ENCODE measurements at regions not wholly inside any gene's neighbourhood (a gene's known extent, or its start where the extent isn't known, plus 50 kb on each side); places are given as distances from the start of the nearest gene placed in this dataset.

DNA sequence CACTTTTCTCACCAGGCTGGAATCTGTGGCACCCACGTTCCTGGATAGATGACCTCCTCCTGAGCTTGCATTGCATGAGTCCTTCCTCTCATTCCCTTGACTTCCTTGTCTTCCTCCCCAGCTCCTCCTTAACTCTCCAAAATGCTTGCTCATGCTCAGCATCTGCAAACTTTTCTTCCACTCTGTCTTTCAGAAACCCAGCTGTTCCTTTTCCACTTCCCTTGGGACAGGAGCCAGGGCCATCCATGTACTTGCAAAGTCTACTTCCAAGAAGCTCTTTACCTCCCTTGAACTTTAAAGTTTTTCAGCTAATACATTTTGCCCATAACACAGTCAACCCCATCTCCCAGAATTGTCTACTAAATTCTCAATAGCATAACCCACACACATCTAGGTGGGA, 861.7 kb downstream of the QKI start:
- no peak overlapping the region for H3K4me3 ChIP-seq (ENCODE audit: low read length)
- no peaks in the 10 kb centered on the region for H3K9me3 ChIP-seq (ENCODE audit: control insufficient read depth, low read length)
- H3K27ac ChIP-seq (ENCODE audit: low read length): no peak overlapping the region
- DNase-seq (no peak), ATAC-seq (no peak)
- H3K4me1 ChIP-seq (ENCODE audit: control insufficient read depth, insufficient read depth, low read length): peaks cover 2% of the 10 kb centered on the region
- intact Hi-C loops (cut with DNase I): no loop called here
- no peaks in the 10 kb centered on the region for H3K27me3 ChIP-seq (ENCODE audit: control insufficient read depth, insufficient read depth)
- WGBS: 56% methylated on average over 1 of the region's 1 CpG

DNA sequence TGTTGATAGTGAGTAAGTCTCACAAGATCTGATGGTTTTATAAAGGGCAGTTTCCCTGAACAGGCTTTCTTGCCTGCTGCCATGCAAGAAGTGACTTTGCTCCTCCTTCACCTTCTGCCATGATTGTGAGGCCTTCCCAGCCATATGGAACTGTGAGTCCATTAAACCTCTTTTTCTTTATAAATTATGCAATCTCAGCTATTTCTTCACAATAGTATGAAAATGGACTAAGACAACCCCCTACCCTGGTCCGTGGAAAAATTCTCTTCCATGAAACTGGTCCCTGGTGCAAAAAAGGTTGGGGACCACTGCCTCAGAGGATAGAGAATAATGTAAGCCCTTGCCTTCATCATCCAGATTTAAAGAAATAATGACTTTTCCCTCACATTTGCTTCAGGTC, 861.3 kb downstream of the QKI start:
- Histone ChIP-seq H3K4me3 (ENCODE audit: low read length) (no peak overlapping the region), H3K9me3 (ENCODE audit: control insufficient read depth, low read length) (no peaks in the 10 kb centered on the region), H3K4me1 (ENCODE audit: control insufficient read depth, insufficient read depth, low read length) (peaks cover 2% of the 10 kb centered on the region), H3K27ac (ENCODE audit: low read length) (no peak overlapping the region), H3K27me3 (ENCODE audit: control insufficient read depth, insufficient read depth) (no peaks in the 10 kb centered on the region)
- WGBS: 80% methylated on average over 1 of the region's 1 CpG
- DNase-seq: no peak
- ATAC-seq: no peak
- intact Hi-C loops (cut with DNase I): no loop called here

DNA sequence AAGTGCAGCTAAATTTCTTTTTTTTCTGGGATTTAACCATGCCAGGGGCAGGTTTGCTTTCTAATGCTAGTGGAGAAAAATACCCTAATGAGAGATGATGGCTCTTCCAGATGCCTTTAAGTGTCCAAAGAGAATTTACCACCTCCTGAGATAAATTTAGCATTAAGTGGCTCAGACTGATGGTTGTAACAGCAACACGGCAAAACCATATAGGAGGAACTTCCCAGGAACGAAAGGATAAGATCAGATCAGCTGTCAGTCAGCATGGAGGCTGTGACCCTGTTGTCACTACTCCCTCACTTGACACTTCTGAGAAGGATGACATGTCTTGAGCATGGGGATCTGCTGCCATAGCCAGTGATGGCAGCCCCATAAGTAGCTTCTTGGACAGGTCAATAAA, 860.0 kb downstream of the QKI start:
- intact Hi-C loops (cut with DNase I): no loop called here
- Histone ChIP-seq H3K4me1 (ENCODE audit: control insufficient read depth, insufficient read depth, low read length) (peaks cover 2% of the 10 kb centered on the region), H3K27me3 (ENCODE audit: control insufficient read depth, insufficient read depth) (no peaks in the 10 kb centered on the region), H3K4me3 (ENCODE audit: low read length) (no peak overlapping the region), H3K27ac (ENCODE audit: low read length) (no peak overlapping the region), H3K9me3 (ENCODE audit: control insufficient read depth, low read length) (no peaks in the 10 kb centered on the region)
- DNase-seq (no peak), ATAC-seq (no peak)
- WGBS: 35% methylated on average over 2 of the region's 2 CpGs

GRCh38 chr6:164273491-164273890, 859.0 kb downstream of the QKI start:
- 80% methylated on average over 3 of the region's 3 CpGs for WGBS
- no peaks in the 10 kb centered on the region for H3K27me3 ChIP-seq (ENCODE audit: control insufficient read depth, insufficient read depth)
- H3K27ac ChIP-seq (ENCODE audit: low read length): no peak overlapping the region

DNA sequence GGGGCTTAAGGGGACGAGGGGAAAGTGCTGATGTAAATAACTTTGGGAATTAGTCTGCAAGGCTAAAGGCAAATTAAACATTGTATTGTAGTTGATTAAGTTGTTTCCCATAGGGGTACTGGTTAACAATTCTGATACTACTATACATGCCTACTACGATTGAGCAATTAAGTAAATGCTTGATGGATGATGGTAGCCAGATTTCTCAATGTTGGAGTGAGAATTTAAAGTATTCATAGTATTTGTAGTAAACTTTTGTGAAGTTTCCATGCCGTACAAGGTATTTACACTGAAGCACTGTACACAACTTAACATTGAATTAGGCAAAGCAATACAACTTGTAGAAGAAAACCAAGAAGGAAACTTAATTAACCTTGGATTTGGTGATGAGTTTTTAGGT, 852.3 kb downstream of the QKI start:
- Histone ChIP-seq H3K4me3 (ENCODE audit: low read length) (no peak overlapping the region), H3K27ac (ENCODE audit: low read length) (no peak overlapping the region), H3K27me3 (ENCODE audit: control insufficient read depth, insufficient read depth) (no peaks in the 10 kb centered on the region), H3K9me3 (ENCODE audit: control insufficient read depth, low read length) (no peaks in the 10 kb centered on the region), H3K4me1 (ENCODE audit: control insufficient read depth, insufficient read depth, low read length) (no peaks in the 10 kb centered on the region)
- WGBS: 84% methylated on average over 3 of the region's 3 CpGs
- intact Hi-C loops (cut with DNase I): no loop called here
- DNase-seq (no peak), ATAC-seq (no peak)

More at GRCh38 chr6:164273491-164273890, 859.0 kb downstream of the QKI start:
- intact Hi-C loops (cut with DNase I): no loop called here
- no peak for ATAC-seq
- Histone ChIP-seq H3K9me3 (ENCODE audit: control insufficient read depth, low read length) (no peaks in the 10 kb centered on the region), H3K4me1 (ENCODE audit: control insufficient read depth, insufficient read depth, low read length) (peaks cover 2% of the 10 kb centered on the region), H3K4me3 (ENCODE audit: low read length) (no peak overlapping the region)
- DNase-seq: no peak

DNA sequence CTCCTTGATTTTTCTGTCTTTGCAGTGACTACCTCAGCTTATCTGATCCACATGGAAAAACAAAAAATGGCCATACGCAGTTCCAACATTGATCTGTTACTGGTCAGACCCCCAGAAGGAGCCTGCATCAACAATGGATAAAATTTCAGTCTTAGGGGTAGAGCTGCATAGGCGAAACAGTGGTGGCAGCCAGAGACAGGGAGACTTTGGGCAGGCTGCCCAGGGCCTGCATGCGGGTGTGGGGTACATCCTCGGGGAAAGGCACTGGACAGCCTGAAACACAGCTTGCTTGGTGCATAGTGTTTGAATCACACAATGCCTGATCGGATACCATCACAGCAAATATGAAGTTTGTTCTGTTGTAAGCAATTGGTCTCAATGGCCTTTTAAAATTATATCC, 847.8 kb downstream of the QKI start:
- DNase-seq: no peak
- H3K27me3 ChIP-seq (ENCODE audit: control insufficient read depth, insufficient read depth): no peaks in the 10 kb centered on the region
- intact Hi-C loops (cut with DNase I): no loop called here
- ATAC-seq: no peak
- H3K4me3 ChIP-seq (ENCODE audit: low read length): no peak overlapping the region
- WGBS: 65% methylated on average over 5 of the region's 5 CpGs
- no peaks in the 10 kb centered on the region for H3K9me3 ChIP-seq (ENCODE audit: control insufficient read depth, low read length)
- no peaks in the 10 kb centered on the region for H3K4me1 ChIP-seq (ENCODE audit: control insufficient read depth, insufficient read depth, low read length)
- H3K27ac ChIP-seq (ENCODE audit: low read length): no peak overlapping the region

DNA sequence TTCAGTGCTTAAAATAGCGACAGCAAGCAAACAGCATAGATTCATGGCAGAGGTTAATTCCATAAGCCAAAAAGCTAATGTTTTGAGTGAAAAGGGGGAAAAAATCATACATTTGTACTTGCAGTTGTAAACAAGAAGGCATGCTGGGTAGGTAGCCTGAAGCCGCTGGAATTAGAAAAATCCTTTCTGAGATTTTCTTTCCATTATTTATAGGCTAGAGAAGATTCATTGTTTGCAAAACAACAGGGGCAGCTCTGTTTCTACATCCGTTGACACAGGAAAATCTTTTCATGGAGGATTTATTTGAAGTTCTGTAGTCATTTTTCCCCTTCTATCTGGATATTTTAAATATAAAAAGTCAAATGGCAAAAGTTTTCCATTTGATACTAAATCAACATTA, 843.9 kb downstream of the QKI start:
- H3K4me3 ChIP-seq (ENCODE audit: low read length): no peak overlapping the region
- DNase-seq (no peak), ATAC-seq (no peak)
- H3K27me3 ChIP-seq (ENCODE audit: control insufficient read depth, insufficient read depth): no peaks in the 10 kb centered on the region
- 77% methylated on average over 3 of the region's 3 CpGs for WGBS
- H3K4me1 ChIP-seq (ENCODE audit: control insufficient read depth, insufficient read depth, low read length): no peaks in the 10 kb centered on the region
- H3K9me3 ChIP-seq (ENCODE audit: control insufficient read depth, low read length): no peaks in the 10 kb centered on the region
- no peak overlapping the region for H3K27ac ChIP-seq (ENCODE audit: low read length)
- intact Hi-C loops (cut with DNase I): no loop called here

- H3K9me3 ChIP-seq (ENCODE audit: control insufficient read depth, low read length): no peaks in the 10 kb centered on the region
- no peaks in the 10 kb centered on the region for H3K27me3 ChIP-seq (ENCODE audit: control insufficient read depth, insufficient read depth)
- H3K4me3 ChIP-seq (ENCODE audit: low read length): no peak overlapping the region
- no peaks in the 10 kb centered on the region for H3K4me1 ChIP-seq (ENCODE audit: control insufficient read depth, insufficient read depth, low read length)
- intact Hi-C loops (cut with DNase I): no loop called here
- WGBS: 48% methylated on average over 3 of the region's 3 CpGs
- no peak overlapping the region for H3K27ac ChIP-seq (ENCODE audit: low read length)
- ATAC-seq (no peak), DNase-seq (no peak)
Observed at GRCh38 chr6:164252948-164253347, 838.4 kb downstream of the QKI start.

- Histone ChIP-seq H3K4me3 (ENCODE audit: low read length) (no peak overlapping the region), H3K9me3 (ENCODE audit: control insufficient read depth, low read length) (no peaks in the 10 kb centered on the region), H3K27me3 (ENCODE audit: control insufficient read depth, insufficient read depth) (no peaks in the 10 kb centered on the region), H3K4me1 (ENCODE audit: control insufficient read depth, insufficient read depth, low read length) (no peaks in the 10 kb centered on the region), H3K27ac (ENCODE audit: low read length) (no peak overlapping the region)
- DNase-seq (no peak), ATAC-seq (no peak)
- intact Hi-C loops (cut with DNase I): no loop called here
- WGBS: 35% methylated on average over 1 of the region's 1 CpG
Observed at GRCh38 chr6:164252291-164252690, 837.8 kb downstream of the QKI start.

DNA sequence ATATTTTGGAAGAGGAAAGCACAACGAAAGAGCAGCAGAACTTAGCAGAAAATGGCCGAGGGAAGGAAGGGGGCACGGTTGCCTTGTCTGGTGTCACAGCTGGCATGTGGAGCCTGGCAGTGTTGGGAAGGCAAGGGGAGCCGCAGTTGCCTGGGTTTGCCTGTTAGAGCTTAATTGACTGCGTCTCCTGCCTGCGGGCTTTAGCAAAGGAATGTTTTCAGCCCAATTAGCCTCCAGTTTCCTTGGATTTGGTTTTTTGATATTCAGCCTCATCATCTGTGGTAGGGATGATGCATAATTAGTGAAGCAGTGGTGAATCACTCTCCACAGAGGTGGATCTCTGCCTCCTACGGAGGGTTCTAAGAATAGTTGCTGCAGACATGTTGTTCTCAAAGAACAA, 832.6 kb downstream of the QKI start:
- H3K4me3 ChIP-seq (ENCODE audit: low read length): no peak overlapping the region
- no peaks in the 10 kb centered on the region for H3K9me3 ChIP-seq (ENCODE audit: control insufficient read depth, low read length)
- 84% methylated on average over 7 of the region's 7 CpGs for WGBS
- intact Hi-C loops (cut with DNase I): no loop called here
- no peaks in the 10 kb centered on the region for H3K4me1 ChIP-seq (ENCODE audit: control insufficient read depth, insufficient read depth, low read length)
- H3K27ac ChIP-seq (ENCODE audit: low read length): no peak overlapping the region
- ATAC-seq: no peak
- no peaks in the 10 kb centered on the region for H3K27me3 ChIP-seq (ENCODE audit: control insufficient read depth, insufficient read depth)
- no peak for DNase-seq

- Histone ChIP-seq H3K9me3 (ENCODE audit: control insufficient read depth, low read length) (no peaks in the 10 kb centered on the region), H3K27ac (ENCODE audit: low read length) (no peak overlapping the region), H3K4me3 (ENCODE audit: low read length) (no peak overlapping the region), H3K4me1 (ENCODE audit: control insufficient read depth, insufficient read depth, low read length) (no peaks in the 10 kb centered on the region), H3K27me3 (ENCODE audit: control insufficient read depth, insufficient read depth) (no peaks in the 10 kb centered on the region)
- ATAC-seq: no peak
- intact Hi-C loops (cut with DNase I): no loop called here
- DNase-seq: no peak
- WGBS: 78% methylated on average over 4 of the region's 4 CpGs
Observed at GRCh38 chr6:164246082-164246481, 831.6 kb downstream of the QKI start.

DNA sequence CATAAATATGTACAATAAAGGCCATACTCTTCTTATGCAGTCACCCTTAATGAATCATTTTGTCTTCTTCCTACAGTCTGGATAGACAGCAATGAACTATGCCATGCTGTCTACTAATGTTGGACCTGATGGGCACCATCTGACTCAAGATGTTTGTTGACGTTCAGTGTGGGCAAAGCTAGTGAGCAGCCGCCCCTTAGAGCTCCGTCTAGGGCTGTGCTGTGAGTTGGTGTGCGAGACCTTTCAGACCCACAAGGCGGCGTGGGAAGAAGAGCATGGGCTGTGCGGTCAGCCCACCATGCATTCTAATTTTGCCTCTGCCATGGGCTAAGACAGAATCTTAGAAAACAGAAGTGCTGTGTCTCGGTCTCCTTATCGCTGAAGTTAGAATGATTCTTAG, 829.4 kb downstream of the QKI start:
- WGBS: 94% methylated on average over 9 of the region's 9 CpGs
- ATAC-seq (no peak), DNase-seq (no peak)
- intact Hi-C loops (cut with DNase I): no loop called here
- no peak overlapping the region for H3K4me3 ChIP-seq (ENCODE audit: low read length)
- no peaks in the 10 kb centered on the region for H3K9me3 ChIP-seq (ENCODE audit: control insufficient read depth, low read length)
- no peaks in the 10 kb centered on the region for H3K27me3 ChIP-seq (ENCODE audit: control insufficient read depth, insufficient read depth)
- H3K4me1 ChIP-seq (ENCODE audit: control insufficient read depth, insufficient read depth, low read length): no peaks in the 10 kb centered on the region
- no peak overlapping the region for H3K27ac ChIP-seq (ENCODE audit: low read length)

All from right cardiac atrium (tissue), 5 donors.